Body of pancreas (tissue), 4 donors: ENCODE measurements at regions not wholly inside any gene's neighbourhood (a gene's known extent, or its start where the extent isn't known, plus 50 kb on each side); places are given as distances from the start of the nearest gene placed in this dataset.

Source experiments
- CTCF ChIP-seq, 7 experiments: fragments of 450-650 bp in 4 of 7; fragments of 200-600 bp in 3 of 7; sonication (generic) in 3 of 7; IDR thresholded peaks; one replicate each; pipeline ENCODE4 v1.5.1; 2016 to 2019; ENCODE audit warnings: antibody characterized with exemption in 7 of 7
- POLR2A ChIP-seq, 3 donors: fragments of 450-650 bp; IDR thresholded peaks; one replicate each; pipeline ENCODE4 v1.6.1; 2016; ENCODE audit warnings: antibody characterized with exemption in 3 of 3, mild to moderate bottlenecking in 2 of 3

- TF ChIP-seq CTCF (IDR thresholded peaks at IDR 0.05) (no peak), POLR2A (IDR thresholded peaks at IDR 0.05) (no peak)
These were observed 76.7 kb upstream of the SLC4A4 start for GRCh38 chr4:71262161-71262560.
